Astrocyte (in vitro differentiated cells and primary cell): ENCODE measurements at regions not wholly inside any gene's neighbourhood (a gene's known extent, or its start where the extent isn't known, plus 50 kb on each side); places are given as distances from the start of the nearest gene placed in this dataset.

Experiments used
- CTCF ChIP-seq: IDR thresholded peaks from 2 replicates; pipeline ENCODE4 v1.5.1; 2011; ENCODE audit warnings: low read depth, mild to moderate bottlenecking, inconsistent platforms, low read length, moderate library complexity; ENCODE audit not compliant: insufficient read depth
- EZH2 ChIP-seq: IDR thresholded peaks from 2 replicates; pipeline ENCODE4 v1.6.1; 2012; ENCODE audit warnings: mild to moderate bottlenecking, low read length, inconsistent platforms; ENCODE audit not compliant: insufficient read depth

GRCh38 chr4:103482471-103482870 is 237.3 kb downstream of the TACR3 start:
- no peak for TF ChIP-seq CTCF
- TF ChIP-seq EZH2, result no peak
